Coronary artery (tissue), 2 donors: ENCODE measurements at regions not wholly inside any gene's neighbourhood (a gene's known extent, or its start where the extent isn't known, plus 50 kb on each side); places are given as distances from the start of the nearest gene placed in this dataset.

Experiments used
- DNase-seq: peaks from one replicate; pipeline ENCODE4 v3.0.0-alpha.2; 2017; ENCODE audit warnings: low spot score
- H3K27ac ChIP-seq, 2 donors: fragments of 200-600 bp; sonication (generic); one replicate each; pipeline ENCODE4 v1.5.1; 2016 to 2019
- H3K4me3 ChIP-seq: fragments of 200-600 bp; sonication (generic); 2 replicates; pipeline ENCODE4 v1.5.1; 2016; ENCODE audit warnings: mild to moderate bottlenecking, moderate library complexity
- TF ChIP-seq, protein P1 (sequence below): fragments of 200-600 bp; sonication (generic); IDR thresholded peaks from one replicate; pipeline ENCODE4 v1.5.1; 2019; ENCODE audit warnings: antibody characterized with exemption

DNA sequence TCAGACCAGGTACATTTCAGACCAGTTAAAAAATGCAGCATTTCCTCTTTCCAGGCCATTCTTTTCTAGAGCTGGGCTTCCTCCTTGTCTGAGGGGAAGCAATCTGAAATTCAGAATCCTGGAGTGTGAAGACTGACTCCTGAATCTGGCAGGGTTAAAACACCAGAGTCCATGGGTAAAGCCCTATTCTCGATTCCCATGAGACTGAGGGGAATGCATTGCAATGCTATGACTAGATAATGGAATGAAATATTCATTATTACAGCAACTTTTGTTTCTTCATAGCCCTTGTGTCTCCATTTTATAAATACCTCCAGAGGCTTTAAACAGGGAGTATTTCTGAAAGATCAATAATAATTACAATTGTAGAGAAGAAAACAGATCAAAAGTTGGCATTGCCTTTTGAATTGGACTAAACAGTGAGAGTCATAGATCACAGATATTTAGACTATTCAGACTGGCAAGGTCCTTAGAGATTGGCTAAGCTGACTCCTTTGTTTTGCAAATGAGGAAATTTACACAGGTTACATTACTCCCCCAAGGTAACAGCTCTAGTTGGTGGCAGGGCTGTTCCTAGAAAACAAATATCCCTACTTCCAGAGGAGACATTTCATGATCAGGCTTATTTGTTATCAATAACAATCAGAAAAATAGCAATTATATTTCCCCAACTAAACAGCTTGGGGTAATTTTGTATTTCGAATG lies 632.6 kb upstream of the KIRREL3 start:
- TF ChIP-seq, protein P1, sequence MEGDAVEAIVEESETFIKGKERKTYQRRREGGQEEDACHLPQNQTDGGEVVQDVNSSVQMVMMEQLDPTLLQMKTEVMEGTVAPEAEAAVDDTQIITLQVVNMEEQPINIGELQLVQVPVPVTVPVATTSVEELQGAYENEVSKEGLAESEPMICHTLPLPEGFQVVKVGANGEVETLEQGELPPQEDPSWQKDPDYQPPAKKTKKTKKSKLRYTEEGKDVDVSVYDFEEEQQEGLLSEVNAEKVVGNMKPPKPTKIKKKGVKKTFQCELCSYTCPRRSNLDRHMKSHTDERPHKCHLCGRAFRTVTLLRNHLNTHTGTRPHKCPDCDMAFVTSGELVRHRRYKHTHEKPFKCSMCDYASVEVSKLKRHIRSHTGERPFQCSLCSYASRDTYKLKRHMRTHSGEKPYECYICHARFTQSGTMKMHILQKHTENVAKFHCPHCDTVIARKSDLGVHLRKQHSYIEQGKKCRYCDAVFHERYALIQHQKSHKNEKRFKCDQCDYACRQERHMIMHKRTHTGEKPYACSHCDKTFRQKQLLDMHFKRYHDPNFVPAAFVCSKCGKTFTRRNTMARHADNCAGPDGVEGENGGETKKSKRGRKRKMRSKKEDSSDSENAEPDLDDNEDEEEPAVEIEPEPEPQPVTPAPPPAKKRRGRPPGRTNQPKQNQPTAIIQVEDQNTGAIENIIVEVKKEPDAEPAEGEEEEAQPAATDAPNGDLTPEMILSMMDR: no peak
- no peak for DNase-seq
- Histone ChIP-seq H3K4me3 (no peak overlapping the region), H3K27ac (no peak overlapping the region)

DNA sequence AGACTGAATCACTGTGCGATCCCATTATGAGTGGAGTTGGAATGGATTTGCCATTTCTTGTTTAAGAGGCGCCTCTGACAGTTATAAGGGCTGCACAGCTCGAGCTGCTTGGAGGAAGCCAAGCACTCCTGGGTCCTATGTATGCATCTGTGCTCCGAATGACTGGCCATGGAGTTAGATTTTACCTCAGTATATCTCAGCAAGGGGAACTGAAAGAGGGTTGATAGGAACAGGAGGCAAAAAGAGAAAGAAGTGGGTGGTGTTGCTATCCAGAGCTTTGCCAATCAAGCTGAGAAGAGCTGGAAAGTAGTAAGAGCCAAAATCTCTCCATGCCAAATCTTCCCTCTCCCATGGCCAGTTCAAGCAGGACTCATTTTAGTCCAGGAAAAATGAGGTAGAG lies 632.0 kb upstream of the KIRREL3 start:
- H3K4me3 ChIP-seq: no peak overlapping the region
- DNase-seq: no peak
- TF ChIP-seq, protein P1: no peak
- no peak overlapping the region for H3K27ac ChIP-seq

DNA sequence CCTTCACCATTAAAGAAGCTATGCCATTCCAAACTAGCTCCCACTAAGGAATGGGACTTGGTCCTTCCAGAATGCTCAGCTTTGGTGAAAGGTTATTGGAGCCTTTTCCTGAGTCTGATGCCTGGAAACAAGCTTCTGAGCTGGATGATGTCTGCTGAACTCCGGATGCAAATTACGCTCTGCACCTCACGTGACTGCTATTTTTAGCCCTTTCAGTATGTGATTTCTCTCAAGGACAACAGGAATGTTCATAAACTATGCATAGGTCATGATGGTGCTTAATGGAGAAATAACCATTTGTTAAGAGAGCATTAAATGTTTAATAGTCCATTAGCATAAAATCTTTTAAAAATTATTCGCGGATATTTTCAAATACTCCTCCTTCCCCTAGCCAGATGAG lies 631.4 kb upstream of the KIRREL3 start:
- no peak for DNase-seq
- Histone ChIP-seq H3K4me3 (no peak overlapping the region), H3K27ac (no peak overlapping the region)
- TF ChIP-seq, protein P1: no peak

DNA sequence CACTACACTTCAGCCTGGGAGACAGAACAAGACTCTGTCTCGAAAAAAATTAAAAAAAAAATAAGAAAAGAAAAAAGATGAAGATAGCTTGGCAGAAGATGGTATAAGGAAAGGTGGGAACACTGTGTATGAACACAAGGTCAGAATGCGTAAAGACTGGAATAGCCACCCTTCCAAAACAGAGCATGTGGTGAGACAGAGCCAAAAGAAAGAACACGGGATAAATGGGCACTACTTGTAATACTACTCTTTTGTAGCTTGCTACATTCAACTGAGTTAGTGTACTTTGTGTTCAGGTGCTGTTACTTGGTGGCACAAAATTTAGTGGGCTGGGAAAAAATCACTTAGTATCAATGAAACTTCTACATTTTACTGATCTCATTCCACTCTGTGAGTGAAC lies 628.6 kb upstream of the KIRREL3 start:
- no peak for DNase-seq
- no peak overlapping the region for H3K4me3 ChIP-seq
- no peak overlapping the region for H3K27ac ChIP-seq
- TF ChIP-seq, protein P1: no peak

DNA sequence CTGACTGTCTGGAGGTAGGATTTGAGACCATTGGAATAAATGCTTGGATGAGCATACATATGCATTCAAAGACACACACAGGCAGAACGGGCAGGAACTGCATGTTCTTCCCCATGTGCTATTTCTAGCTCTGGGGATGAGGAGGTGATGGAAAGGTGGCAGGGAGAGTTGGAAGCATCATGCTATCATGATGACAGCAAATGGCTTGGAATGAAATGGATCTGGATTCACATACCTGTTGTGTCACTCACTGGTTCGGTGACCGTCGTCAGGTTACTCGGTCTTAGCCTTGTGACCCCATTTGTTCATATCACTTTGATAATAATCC lies 627.9 kb upstream of the KIRREL3 start:
- no peak for DNase-seq

DNA sequence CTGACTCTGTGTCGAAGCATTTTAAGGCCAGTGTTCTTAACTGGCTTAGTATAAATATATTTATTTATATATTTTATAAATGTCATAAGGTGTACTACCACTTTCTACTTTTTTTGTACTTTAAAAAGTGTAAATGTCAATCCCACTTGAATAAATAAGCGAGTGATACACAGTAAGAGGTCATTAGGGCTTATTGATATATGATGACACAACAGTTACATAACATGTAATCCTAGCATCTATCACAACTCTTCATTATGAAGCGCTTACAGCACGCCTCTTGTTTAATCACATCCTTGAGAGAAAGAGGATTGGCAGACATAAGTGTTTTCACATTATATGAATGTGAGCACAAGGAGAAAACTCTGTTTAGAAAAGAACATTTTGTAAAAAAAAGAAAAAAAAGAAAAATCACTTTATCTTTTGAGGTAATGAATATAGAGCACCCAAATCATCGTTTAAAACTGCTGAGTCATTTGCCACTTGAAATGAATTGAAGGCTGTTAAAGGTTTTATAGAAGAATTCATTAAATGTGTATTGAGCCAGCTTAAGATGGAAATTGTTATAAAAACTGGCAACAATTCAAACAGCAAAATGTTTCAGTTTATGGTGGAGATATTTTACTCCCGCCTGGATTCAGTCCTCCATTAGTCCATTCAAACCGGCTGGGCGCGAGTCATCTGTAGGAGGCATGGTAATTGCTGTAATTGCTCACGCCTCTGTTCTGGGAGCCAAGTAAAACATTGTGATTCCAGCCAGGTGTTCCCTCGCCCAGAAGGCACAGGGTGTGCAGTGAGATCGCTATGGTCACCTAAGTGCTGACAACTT lies 627.3 kb upstream of the KIRREL3 start:
- Histone ChIP-seq H3K4me3 (no peak overlapping the region), H3K27ac (no peak overlapping the region)
- TF ChIP-seq, protein P1: no peak
- DNase-seq: no peak

More for the DNA sequence above, 627.9 kb upstream of the KIRREL3 start:
- no peak overlapping the region for H3K4me3 ChIP-seq
- H3K27ac ChIP-seq: no peak overlapping the region
- TF ChIP-seq, protein P1: no peak

DNA sequence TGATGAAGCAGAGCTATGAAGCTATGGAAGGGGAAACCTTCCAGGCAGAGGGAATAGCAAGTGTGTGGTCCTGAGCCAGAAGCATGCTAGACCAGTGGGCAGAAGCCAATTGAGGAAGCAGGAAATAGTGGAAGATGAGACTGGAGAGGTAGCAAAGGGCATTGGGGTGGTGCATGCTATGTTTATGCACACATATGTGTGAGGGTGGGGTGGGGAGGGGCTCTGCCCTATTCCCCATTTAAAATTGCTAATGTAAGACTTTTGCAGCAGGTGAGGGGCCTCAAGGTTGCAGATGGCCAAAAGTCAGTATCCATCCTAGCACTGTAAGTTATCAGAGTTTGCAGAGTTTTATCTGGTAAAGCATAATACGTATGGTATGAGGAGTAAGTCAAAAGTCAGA lies 626.6 kb upstream of the KIRREL3 start:
- Histone ChIP-seq H3K4me3 (no peak overlapping the region), H3K27ac (no peak overlapping the region)
- no peak for DNase-seq
- TF ChIP-seq, protein P1: no peak
